Adrenal gland (tissue), 9 donors: ENCODE measurements at regions not wholly inside any gene's neighbourhood (a gene's known extent, or its start where the extent isn't known, plus 50 kb on each side); places are given as distances from the start of the nearest gene placed in this dataset.

Experiments
- DNase-seq, 7 donors: peaks; one replicate each; pipeline ENCODE4 v3.0.0-alpha.2; 2019 to 2020
- H3K27ac ChIP-seq, 5 donors: fragments of 200-600 bp; sonication (generic) in 4 of 5; 1 replicate in 3 of 5; 2 replicates in 2 of 5; pipeline versions ENCODE4 v1.5.1 to v1.8.0; 2016 to 2020; ENCODE audit warnings: mild to moderate bottlenecking in 1 of 5
- H3K27me3 ChIP-seq: fragments of 200-600 bp; 2 replicates; pipeline ENCODE4 v1.8.0; 2021
- H3K36me3 ChIP-seq, 2 donors: fragments of 200-600 bp; replicated peaks in 1 of 2; 1 replicate in 1 of 2; 2 replicates in 1 of 2; pipeline versions ENCODE4 v1.5.1 to v1.8.0; 2018 to 2022
- H3K4me1 ChIP-seq, 2 donors: fragments of 200-600 bp; replicated peaks in 1 of 2; 1 replicate in 1 of 2; 2 replicates in 1 of 2; pipeline versions ENCODE4 v1.5.1 to v1.8.0; 2018 to 2021
- H3K4me3 ChIP-seq, 4 donors: fragments of 200-600 bp; sonication (generic) in 3 of 4; one replicate each; pipeline ENCODE4 v1.5.1; 2016 to 2018
- H3K9me3 ChIP-seq, 3 donors: fragments of 200-600 bp; sonication (generic) in 1 of 3; replicated peaks in 1 of 3; 1 replicate in 2 of 3; 2 replicates in 1 of 3; pipeline versions ENCODE4 v1.5.1 to v1.8.0; 2016 to 2021
- CTCF ChIP-seq, 6 experiments: fragments of 450-650 bp in 4 of 6; fragments of 200-600 bp in 2 of 6; sonication (generic) in 1 of 6; IDR thresholded peaks; 1 replicate in 5 of 6; 2 replicates in 1 of 6; pipeline versions ENCODE4 v1.5.1 to v1.8.0; 2016 to 2021; ENCODE audit warnings: antibody characterized with exemption in 6 of 6, mild to moderate bottlenecking in 2 of 6, moderate library complexity in 1 of 6
- POLR2A ChIP-seq, 2 donors: fragments of 450-650 bp; IDR thresholded peaks; one replicate each; pipeline ENCODE4 v1.6.1; 2017; ENCODE audit warnings: antibody characterized with exemption in 2 of 2, mild to moderate bottlenecking in 2 of 2, moderate library complexity in 1 of 2
- WGBS, 4 donors: extraction: QIAGEN DNeasy Blood & Tissue Kit in 2 of 4; methylation state at CpG; one replicate each; pipeline versions ENCODE4 v1.1.5 to v1.1.7; 2013 to 2017; 5-methylcytosine and 5-hydroxymethylcytosine counted together
- intact Hi-C, 2 donors: fragments of 100-400 bp; cut with DNase I; formaldehyde crosslinking; loops; one replicate each; pipeline versions ENCODE4 v1.14.1 to v1.15.0; 2022 to 2023
- donor health status: healthy with polysubstance abuse.
- donor health status: Bipolar disorder and iron deficiency.
- donor health status: DM: yes; HTN: yes; CAD: no.
- donor health status: DM: no; HTN: no; CAD: no.
- donor health status: DM: no; HTN: no; CAD: no.

GRCh38 chr15:62760538-62760937 is 282.0 kb upstream of the TPM1 start:
- TF ChIP-seq CTCF (IDR thresholded peaks at IDR 0.05) (no peak), POLR2A (IDR thresholded peaks at IDR 0.05) (no peak)
- 89 to 98% (median 93%) methylated on average over 3 of the region's 3 CpGs for WGBS, 4 donors
- H3K4me3 ChIP-seq: no peak overlapping the region
- H3K36me3 ChIP-seq: peaks cover 0 to 5% of the 10 kb centered on the region in 2 donors
- intact Hi-C loops: no loop called here
- no peaks in the 10 kb centered on the region for H3K9me3 ChIP-seq
- H3K27ac ChIP-seq: no peak overlapping the region
- no peaks in the 10 kb centered on the region for H3K27me3 ChIP-seq
- DNase-seq: no peak
- H3K4me1 ChIP-seq: peaks cover 7 to 15% of the 10 kb centered on the region in 2 donors

GRCh38 chr15:62765916-62766315 is 276.6 kb upstream of the TPM1 start:
- no peaks in the 10 kb centered on the region for H3K4me1 ChIP-seq
- H3K36me3 ChIP-seq: peaks cover 0 to 16% of the 10 kb centered on the region in 2 donors
- no peak overlapping the region for H3K27ac ChIP-seq
- no peaks in the 10 kb centered on the region for H3K9me3 ChIP-seq
- intact Hi-C loops: no loop called here
- WGBS, 4 donors: 71 to 93% (median 88%) methylated on average over 4 of the region's 4 CpGs
- no peak for TF ChIP-seq POLR2A (IDR thresholded peaks at IDR 0.05)
- TF ChIP-seq CTCF (IDR thresholded peaks at IDR 0.05): no peak
- H3K4me3 ChIP-seq: no peak overlapping the region
- H3K27me3 ChIP-seq: no peaks in the 10 kb centered on the region
- no peak for DNase-seq

GRCh38 chr15:62766599-62766998 is 275.9 kb upstream of the TPM1 start:
- Histone ChIP-seq H3K9me3 (no peaks in the 10 kb centered on the region), H3K27ac (no peak overlapping the region), H3K27me3 (no peaks in the 10 kb centered on the region), H3K4me3 (no peak overlapping the region), H3K36me3 (peaks cover 0 to 16% of the 10 kb centered on the region in 2 donors), H3K4me1 (no peaks in the 10 kb centered on the region)
- TF ChIP-seq CTCF (IDR thresholded peaks at IDR 0.05) (no peak), POLR2A (IDR thresholded peaks at IDR 0.05) (no peak)
- no peak for DNase-seq
- intact Hi-C loops: no loop called here
- WGBS, 4 donors: 78 to 85% (median 82%) methylated on average over 4 of the region's 4 CpGs

GRCh38 chr15:62769604-62770003 is 272.9 kb upstream of the TPM1 start:
- H3K4me3 ChIP-seq: no peak overlapping the region
- WGBS, 4 donors: 86 to 99% (median 94%) methylated on average over 3 of the region's 3 CpGs
- TF ChIP-seq POLR2A (IDR thresholded peaks at IDR 0.05) (no peak), CTCF (IDR thresholded peaks at IDR 0.05) (no peak)
- H3K36me3 ChIP-seq: peaks cover 0 to 16% of the 10 kb centered on the region in 2 donors
- DNase-seq: no peak
- no peaks in the 10 kb centered on the region for H3K27me3 ChIP-seq
- no peaks in the 10 kb centered on the region for H3K9me3 ChIP-seq
- H3K4me1 ChIP-seq: no peaks in the 10 kb centered on the region
- intact Hi-C loops: no loop called here
- H3K27ac ChIP-seq: no peak overlapping the region
